ENCODE measurements at regions not wholly inside any gene's neighbourhood (a gene's known extent, or its start where the extent isn't known, plus 50 kb on each side); places are given as distances from the start of the nearest gene placed in this dataset.

DNA sequence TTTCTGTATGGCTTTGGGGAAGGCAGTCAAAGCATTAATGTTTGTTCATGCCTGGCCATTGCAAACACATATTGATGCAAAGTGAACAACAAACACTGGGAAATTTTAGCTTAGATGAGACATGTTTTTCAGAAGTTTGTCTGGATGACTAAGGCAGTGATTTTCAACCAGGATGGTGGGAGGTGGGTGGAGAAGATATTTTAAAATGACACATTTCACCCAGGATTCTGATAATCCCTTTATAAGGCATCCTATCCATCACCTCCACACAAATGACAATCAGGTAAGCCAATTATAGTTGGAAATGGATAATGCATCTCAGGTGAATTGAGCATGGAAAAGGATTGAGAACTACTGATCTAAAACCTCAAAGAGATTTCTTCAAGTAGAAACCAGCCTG, 57.4 kb upstream of the SV2C start:
- no peak for TF ChIP-seq YY1 (IDR thresholded peaks at IDR 0.05; ENCODE audit: insufficient read depth, insufficient read length)
- TF ChIP-seq ZNF274 (IDR thresholded peaks at IDR 0.05; ENCODE audit: low read depth, low read length): no peak
